ENCODE measurements at regions not wholly inside any gene's neighbourhood (a gene's known extent, or its start where the extent isn't known, plus 50 kb on each side); places are given as distances from the start of the nearest gene placed in this dataset.
"Not testable (repeated sequence)": the region's sequence is repeated elsewhere in the genome, so short reads cannot be mapped to it uniquely, and the experiment has no call there.

- no peak overlapping the region for H3K27ac Mint-ChIP-seq (ENCODE audit: unreplicated experiment)
- no peak for DNase-seq (ENCODE audit: low spot score)
- H3K4me1 Mint-ChIP-seq (ENCODE audit: unreplicated experiment), result no peaks in the 10 kb centered on the region
- H3K36me3 Mint-ChIP-seq (ENCODE audit: low read depth, unreplicated experiment), result no peaks in the 10 kb centered on the region
- H3K9me3 Mint-ChIP-seq (ENCODE audit: unreplicated experiment), result no peaks in the 10 kb centered on the region
- TF ChIP-seq CTCF (IDR thresholded peaks at IDR 0.05; ENCODE audit: unreplicated experiment), result no peak
- no peak overlapping the region for H3K4me3 Mint-ChIP-seq (ENCODE audit: unreplicated experiment)
- no peaks in the 10 kb centered on the region for H3K27me3 Mint-ChIP-seq (ENCODE audit: unreplicated experiment)
These were observed 69.8 kb upstream of the SLC1A3 start for GRCh38 chr5:36536616-36537005.

GRCh38 chr5:36537724-36538123 is 68.7 kb upstream of the SLC1A3 start:
- H3K27ac Mint-ChIP-seq (ENCODE audit: unreplicated experiment), result no peak overlapping the region
- TF ChIP-seq CTCF (IDR thresholded peaks at IDR 0.05; ENCODE audit: unreplicated experiment), result no peak
- H3K27me3 Mint-ChIP-seq (ENCODE audit: unreplicated experiment), result no peaks in the 10 kb centered on the region
- H3K4me3 Mint-ChIP-seq (ENCODE audit: unreplicated experiment), result no peak overlapping the region
- H3K4me1 Mint-ChIP-seq (ENCODE audit: unreplicated experiment), result no peaks in the 10 kb centered on the region
- H3K9me3 Mint-ChIP-seq (ENCODE audit: unreplicated experiment), result no peaks in the 10 kb centered on the region
- no peaks in the 10 kb centered on the region for H3K36me3 Mint-ChIP-seq (ENCODE audit: low read depth, unreplicated experiment)
- no peak for DNase-seq (ENCODE audit: low spot score)

- no peak for DNase-seq (ENCODE audit: low spot score)
These were observed 53.6 kb upstream of the SLC1A3 start for GRCh38 chr5:36552651-36553393.

GRCh38 chr5:36555035-36555434 is 51.4 kb upstream of the SLC1A3 start:
- not testable (repeated sequence) for H3K27me3 Mint-ChIP-seq (ENCODE audit: unreplicated experiment); H3K9me3 Mint-ChIP-seq (ENCODE audit: unreplicated experiment); DNase-seq (ENCODE audit: low spot score); H3K36me3 Mint-ChIP-seq (ENCODE audit: low read depth, unreplicated experiment); H3K4me1 Mint-ChIP-seq (ENCODE audit: unreplicated experiment); H3K27ac Mint-ChIP-seq (ENCODE audit: unreplicated experiment); H3K4me3 Mint-ChIP-seq (ENCODE audit: unreplicated experiment)

More at GRCh38 chr5:36552651-36553393, 53.6 kb upstream of the SLC1A3 start:
- no peak for TF ChIP-seq CTCF (IDR thresholded peaks at IDR 0.05; ENCODE audit: unreplicated experiment)
- Mint-ChIP-seq H3K27me3 (ENCODE audit: unreplicated experiment) (no peaks in the 10 kb centered on the region), H3K4me1 (ENCODE audit: unreplicated experiment) (no peaks in the 10 kb centered on the region), H3K27ac (ENCODE audit: unreplicated experiment) (peak overlapping the region; percentile 15), H3K4me3 (ENCODE audit: unreplicated experiment) (no peak overlapping the region), H3K9me3 (ENCODE audit: unreplicated experiment) (no peaks in the 10 kb centered on the region), H3K36me3 (ENCODE audit: low read depth, unreplicated experiment) (no peaks in the 10 kb centered on the region)
